ENCODE measurements at regions not wholly inside any gene's neighbourhood (a gene's known extent, or its start where the extent isn't known, plus 50 kb on each side); places are given as distances from the start of the nearest gene placed in this dataset.
"Not testable (repeated sequence)": the region's sequence is repeated elsewhere in the genome, so short reads cannot be mapped to it uniquely, and the experiment has no call there.

DNA sequence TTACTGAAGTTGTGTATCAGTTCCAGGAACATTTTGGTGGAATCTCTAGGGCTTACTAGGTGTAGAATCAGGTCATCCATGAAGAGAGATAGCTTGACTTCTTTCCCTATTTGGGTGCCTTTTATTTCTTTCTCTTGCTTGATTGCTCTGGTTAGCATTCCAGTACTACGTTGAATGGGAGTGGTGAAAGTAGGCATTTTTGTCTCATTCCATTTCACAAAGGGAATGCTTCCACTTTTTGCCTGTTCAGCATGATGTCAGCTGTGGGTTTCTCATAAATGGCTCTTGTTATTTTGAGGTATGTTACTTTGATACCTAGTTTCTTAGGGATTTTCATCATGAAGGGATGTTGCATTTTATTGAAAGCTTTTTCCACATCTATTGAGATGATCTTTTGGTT lies 195.3 kb downstream of the MOXD1 start:
- intact Hi-C loops (cut with DNase I) = no loop called here

DNA sequence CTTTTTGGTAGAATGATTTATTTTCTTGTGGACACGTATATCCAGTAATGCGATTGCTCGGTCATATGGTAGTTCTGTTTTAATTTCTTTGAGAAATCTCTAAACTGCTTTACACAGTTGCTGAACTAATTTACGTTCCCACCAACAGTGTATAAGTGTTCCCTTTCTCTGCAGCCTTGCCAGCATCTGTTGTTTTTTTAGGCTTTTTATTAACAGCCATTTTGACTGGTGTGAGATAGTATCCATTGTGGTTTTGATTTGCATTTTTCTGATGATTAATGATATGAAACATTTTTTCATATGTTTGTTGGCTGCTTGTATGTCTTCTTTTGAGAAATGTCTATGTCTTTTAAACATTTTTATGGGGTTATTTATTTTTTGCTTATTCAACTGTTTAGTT lies 196.7 kb downstream of the MOXD1 start:
- intact Hi-C loops (cut with DNase I) = no loop called here
- DNase-seq (ENCODE audit: low spot score) = no peak

More for the DNA sequence above, 195.3 kb downstream of the MOXD1 start:
- no peak for DNase-seq (ENCODE audit: low spot score)

DNA sequence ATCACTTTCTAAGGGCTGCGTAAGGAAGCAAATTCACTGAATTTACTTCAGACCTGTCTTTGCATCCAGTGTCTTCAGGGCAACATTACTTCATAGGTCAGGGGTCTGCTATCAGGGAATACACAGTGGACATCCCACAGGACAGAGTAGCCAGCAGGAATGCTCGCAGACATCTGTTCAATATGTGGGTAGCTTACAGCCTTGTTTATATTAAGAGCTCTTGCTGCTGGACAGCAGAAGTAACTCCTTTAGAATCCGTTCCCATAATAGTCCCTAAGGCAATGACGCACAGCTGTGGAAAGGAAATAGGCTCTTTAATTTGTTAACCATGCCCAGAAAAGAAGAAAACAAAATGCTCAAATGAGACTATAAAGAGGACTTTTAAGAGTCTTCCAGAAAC lies 198.7 kb downstream of the MOXD1 start:
- DNase-seq (ENCODE audit: low spot score) = no peak

DNA sequence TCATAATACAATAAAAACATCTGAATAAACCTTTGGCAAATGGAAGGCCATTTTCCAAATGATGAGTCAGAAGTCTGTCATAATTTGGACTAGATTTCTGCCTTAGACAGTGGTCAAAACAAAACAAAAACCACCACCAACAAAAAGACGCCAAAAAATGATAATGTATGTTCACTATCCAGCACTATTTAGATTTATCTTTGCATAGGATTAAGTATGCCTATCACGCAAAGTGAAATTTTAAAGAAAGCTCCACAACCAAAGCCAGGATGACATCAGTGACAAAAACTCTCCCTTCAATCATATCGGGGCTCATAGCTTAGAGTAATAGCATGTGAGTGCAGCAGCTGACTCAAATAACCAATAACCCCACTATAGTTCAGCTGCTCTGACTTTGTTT lies 201.9 kb downstream of the MOXD1 start:
- DNase-seq (ENCODE audit: low spot score) = no peak
- intact Hi-C loops (cut with DNase I) = no loop called here

More for the DNA sequence above, 198.7 kb downstream of the MOXD1 start:
- intact Hi-C loops (cut with DNase I) = no loop called here

DNA sequence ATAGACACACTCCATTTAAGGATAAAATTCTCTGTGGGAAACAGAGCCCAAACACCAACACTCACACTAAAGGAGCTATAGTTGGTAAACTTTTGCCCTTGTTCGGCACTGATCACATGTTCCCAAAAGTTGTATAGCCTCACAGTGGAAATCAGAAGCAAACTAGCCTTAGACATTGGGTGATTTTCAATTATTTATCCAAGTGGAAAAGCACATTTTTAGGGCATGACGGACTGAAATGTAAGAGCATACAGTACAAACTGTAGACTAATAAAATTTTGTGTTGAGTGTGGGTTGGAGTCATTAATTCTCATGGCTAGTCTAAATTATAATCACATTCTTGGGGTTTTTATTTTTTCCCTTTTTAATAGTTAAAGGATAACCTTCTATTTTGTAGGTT lies 202.4 kb downstream of the MOXD1 start:
- DNase-seq (ENCODE audit: low spot score) = no peak
- intact Hi-C loops (cut with DNase I) = no loop called here

DNA sequence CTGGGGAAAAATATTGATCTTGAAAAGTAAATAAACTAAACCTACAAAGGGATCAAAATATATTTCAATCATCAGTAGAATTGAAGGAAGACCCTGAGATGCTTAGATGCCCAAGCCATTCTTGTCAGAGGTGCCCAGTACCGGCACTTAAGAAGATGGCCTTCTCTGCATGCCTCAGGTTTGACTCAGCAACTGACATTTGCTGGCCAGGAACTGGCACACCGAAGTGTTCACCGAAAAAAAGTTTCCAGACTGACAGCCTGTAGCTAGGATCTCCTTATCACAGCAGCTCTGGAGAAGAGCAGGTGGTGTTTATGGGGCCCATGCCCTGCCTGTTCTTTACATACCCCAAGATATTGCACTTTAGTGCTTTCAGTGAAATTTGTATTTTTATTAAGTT lies 203.2 kb downstream of the MOXD1 start:
- intact Hi-C loops (cut with DNase I) = no loop called here

DNA sequence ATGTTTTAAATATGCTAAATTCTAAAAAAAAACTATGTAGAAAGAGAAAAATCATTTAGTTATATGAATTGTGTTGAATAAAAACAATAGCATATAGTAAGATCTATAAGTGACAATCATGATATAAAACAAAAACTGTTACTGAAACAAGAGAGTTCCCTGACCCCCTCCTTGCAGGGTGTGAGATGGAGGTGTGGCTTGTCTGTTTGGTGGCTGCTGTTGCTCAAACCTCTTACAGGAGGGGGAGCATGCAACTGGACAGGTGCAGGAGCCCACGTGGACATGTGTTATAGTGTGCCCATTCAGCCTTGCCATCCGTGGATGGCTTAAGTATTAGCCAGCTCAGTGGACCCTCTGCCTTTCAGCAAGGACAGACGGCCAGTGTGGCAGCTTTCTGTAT lies 206.7 kb downstream of the MOXD1 start:
- no peak for DNase-seq (ENCODE audit: low spot score)
- intact Hi-C loops (cut with DNase I) = no loop called here

More for the DNA sequence above, 203.2 kb downstream of the MOXD1 start:
- no peak for DNase-seq (ENCODE audit: low spot score)

DNA sequence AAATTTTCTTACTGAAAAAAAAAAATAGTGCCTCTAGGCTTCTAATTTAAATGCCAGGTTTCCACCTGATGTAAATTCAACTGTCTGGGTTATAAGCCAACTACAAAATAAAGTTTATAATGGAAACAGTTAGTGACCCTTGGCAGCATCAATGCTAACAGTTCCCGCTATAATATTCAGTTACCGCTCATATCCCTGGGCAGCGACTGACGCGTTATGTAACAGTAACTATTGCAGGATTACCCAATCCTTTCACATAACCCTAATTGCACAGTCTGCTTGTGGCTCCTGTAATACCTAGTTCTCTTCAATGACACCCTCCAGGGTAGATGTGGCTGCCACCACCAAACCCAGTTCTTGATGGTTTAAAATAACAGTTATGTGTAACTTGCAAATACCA lies 208.6 kb downstream of the MOXD1 start:
- no peak for DNase-seq (ENCODE audit: low spot score)
- intact Hi-C loops (cut with DNase I) = no loop called here

DNA sequence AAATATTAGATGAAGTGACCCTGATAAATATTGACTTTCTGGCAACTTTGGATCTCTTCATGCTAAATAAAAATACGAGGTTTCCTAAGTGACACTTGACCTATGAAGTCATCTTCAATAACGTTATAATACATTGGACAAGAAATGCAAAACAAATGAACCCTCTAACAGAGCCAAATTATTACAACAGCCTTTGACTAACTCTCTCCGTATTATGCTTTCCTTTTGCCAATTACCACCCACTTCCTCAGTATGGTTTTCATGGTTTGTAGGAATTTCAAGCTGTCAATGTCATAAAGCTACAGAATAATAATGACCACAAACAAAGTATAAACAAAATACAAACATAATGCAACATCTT lies 210.5 kb downstream of the MOXD1 start:
- intact Hi-C loops (cut with DNase I) = no loop called here
- no peak for DNase-seq (ENCODE audit: low spot score)

DNA sequence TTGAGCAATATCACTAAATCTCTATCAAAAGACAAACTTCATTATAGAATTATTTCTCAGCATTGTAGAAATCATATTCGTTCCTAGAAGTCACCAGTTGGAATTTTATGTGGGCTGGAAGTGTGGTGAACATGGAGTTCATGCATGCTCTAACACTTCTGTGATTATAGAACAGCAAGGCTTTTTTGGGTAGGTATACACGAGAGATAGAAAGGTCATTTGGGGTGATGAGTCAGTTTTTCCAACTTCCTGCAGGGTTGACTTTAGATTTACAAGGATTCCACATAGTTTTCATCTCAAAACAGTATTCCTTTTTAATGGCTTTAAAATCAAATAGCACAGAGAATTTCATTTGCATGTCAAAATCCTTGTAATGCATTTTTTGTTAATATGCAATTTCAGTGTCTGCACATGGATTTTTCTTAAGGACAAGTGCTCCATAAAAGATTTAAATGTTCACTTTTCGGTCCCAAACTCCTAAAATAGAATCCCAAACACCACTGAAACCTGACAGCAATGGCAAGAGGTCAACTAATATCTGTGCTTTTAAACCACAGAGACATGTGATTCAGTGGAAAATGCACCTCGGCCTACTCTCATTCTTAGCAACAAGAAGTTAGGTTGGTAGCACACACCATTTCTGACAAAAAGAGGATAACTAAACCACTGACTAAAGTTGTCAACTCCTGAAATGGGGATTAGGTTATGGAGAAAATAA lies 211.0 kb downstream of the MOXD1 start:
- no peak for DNase-seq (ENCODE audit: low spot score)
- intact Hi-C loops (cut with DNase I) = no loop called here

DNA sequence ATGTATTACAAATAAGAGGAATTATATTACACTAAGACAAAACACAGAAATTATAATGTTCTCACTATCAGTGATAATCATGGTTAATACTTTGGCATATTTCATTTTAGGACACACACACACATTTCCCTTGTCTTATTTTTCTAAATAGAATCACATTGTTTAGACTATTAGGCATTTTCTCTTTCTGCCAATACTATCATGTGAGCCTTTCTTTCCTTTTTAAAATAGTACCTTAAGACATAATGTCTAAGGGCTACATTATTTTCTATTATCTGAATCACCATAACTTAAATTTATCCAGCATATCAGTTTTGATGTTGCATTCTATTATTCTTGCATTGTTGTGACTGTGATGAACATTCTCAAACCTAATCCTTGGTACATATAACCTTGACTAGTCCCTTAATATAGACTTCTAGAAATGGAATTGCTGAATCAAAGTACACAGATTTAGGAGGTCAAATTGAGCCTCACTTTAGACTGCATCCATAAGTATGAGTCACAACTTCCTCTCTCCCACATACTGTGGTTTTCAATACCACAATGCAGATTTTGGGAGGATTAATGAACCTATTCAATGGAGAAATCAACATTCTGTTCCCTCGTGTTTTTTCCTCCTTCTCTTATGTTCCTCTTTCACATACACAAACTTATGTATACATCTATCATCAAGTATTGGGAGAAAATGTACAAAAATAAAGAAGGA lies 212.6 kb downstream of the MOXD1 start:
- intact Hi-C loops (cut with DNase I) = no loop called here
- no peak for DNase-seq (ENCODE audit: low spot score)

DNA sequence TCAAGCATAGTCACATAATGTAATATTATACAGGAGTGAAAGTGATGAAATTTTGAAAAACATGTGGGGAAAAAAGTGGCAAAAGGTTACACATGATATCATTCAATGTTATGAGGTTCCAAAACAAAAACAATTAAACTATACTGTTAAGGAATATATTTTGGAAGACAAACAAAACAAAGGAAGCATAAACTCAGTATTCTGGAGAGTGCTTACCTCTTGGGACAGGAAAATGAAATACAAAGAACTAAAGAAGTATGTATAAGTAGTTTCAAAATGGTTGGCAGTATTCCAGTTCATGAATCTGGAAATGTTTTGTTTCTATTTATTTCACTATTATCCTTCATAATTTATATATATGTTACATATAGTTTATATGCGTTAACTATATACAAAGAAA lies 213.5 kb downstream of the MOXD1 start:
- intact Hi-C loops (cut with DNase I) = no loop called here
- no peak for DNase-seq (ENCODE audit: low spot score)

DNA sequence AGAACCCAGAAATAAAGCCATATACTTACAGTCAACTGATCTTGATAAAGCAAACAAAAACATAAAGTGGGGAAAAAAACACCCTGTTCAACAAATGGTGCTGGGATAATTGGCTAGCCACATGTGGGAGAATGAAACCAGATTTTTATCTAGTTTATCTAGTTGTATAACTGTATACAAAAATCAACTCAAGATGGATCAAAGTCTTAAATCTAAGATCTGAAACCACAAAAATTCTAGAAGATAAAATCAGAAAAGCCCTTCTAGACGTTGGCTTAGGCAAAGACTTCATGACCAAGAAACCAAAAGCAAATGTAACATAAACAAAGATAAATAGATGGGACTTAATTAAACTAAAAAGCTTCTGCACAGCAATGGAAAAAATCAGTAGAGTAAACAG lies 216.3 kb downstream of the MOXD1 start:
- intact Hi-C loops (cut with DNase I); DNase-seq (ENCODE audit: low spot score): not testable (repeated sequence)

DNA sequence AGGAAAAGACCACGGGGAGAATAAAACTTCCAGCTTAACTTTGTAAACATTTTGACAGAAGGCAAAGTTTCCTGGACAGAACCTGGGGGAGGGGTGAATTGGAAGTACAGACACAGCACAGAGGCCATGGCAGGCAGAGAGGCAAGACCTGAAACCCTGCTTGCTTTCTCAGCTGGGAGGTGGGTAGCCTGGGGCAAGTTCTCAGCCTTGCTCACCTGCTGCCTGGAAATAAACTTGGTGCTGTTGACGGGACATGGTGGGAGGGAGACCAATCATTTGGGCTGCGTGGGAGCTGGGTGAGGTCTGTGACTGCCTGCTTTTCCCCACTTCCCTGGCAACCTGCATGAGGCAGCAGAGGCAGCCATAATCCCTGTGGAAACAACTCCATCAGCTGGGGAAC lies 221.3 kb downstream of the MOXD1 start:
- DNase-seq (ENCODE audit: low spot score) = no peak
- intact Hi-C loops (cut with DNase I) = no loop called here

DNA sequence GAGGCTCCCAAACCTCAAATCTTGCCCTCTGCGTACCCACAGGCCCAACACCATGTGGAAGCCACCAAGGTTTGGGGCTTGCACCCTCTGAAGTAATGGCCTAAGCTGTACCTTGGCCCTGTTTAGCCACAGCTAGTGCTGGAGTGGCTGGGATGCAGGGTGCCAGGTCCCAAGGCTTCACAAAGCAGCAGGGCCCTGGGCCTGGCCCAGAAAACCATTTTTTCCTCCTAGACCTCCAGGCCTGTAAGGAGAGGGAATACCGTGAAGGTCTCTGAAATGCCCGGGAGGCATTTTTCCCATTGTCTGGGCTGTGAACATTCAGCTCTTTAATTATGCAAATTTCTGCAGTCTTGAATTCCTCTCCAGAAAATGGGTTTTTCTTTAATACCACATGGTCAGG lies 223.7 kb upstream of the CCN2 start:
- intact Hi-C loops (cut with DNase I) = no loop called here
- DNase-seq (ENCODE audit: low spot score) = no peak

DNA sequence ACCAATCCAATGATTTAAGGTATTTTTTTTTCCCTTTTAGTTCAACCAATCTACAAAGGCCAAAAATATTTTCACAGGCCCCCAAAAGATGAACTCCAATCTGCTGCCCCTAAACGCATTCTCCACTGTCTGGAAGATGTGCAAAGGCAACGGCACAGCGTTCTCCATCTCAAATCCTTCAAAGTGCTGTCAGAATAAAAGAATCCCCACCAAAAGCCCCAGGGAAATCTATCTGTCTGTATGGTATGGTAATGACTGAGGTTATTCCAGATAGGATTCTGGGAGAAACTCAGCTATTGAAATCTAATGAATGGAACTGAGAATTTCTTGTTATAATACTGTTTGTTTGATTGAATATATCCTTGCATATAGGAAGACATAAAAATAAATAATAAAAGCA lies 217.8 kb upstream of the CCN2 start:
- no peak for DNase-seq (ENCODE audit: low spot score)

DNA sequence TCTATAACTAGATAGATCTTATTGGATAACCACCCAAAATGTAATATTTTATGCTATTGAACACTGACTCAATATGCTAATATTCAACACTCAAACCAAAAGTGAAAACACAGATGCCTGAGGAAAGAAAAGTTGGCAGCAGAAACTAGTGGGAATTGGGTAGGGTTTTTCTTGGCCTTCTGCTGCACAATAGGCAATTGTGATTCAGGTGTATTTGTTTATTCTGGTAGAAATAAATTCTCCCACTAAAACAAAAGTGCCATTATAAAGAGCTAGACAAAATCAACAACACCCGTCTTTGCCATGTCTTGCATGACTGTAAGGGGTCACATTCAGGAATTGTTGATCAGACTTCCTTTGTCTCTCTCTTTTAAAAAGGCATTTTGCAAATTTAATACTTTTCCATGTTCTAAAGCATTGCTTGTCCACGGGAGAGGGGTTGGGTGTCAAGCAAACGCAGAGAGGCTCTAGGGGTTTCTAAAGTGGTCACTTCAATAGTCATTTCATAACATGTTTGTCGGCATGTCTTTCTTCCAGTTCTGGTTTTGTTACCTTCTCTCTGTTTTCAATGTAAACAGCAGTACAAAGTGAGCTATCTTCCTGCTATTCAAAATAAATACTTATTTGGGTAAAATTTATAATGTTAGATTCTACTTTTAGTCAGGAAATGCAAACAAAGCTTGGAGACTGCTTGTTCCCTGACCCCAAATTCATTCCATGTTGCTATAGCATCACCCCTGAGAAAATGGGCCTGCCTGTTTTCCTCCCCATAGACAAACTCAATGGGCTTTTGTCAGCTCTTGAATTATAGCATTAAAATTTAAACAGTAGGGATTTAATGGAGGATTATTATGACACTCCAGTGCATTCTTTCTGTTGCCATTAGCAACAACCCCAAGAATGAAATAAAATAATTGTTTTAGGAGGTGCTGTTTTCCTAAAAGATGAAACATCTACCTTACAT lies 217.0 kb upstream of the CCN2 start:
- intact Hi-C loops (cut with DNase I) = loop anchor here in 1 of 2 donors (10.0 kb wide), 1 partner anchor 47 kb away; no protein-coding TSS in a partner anchor

More for the DNA sequence above, 217.8 kb upstream of the CCN2 start:
- intact Hi-C loops (cut with DNase I) = loop anchor here in 1 of 2 donors (10.0 kb wide), 1 partner anchor 46 kb away; no protein-coding TSS in a partner anchor

DNA sequence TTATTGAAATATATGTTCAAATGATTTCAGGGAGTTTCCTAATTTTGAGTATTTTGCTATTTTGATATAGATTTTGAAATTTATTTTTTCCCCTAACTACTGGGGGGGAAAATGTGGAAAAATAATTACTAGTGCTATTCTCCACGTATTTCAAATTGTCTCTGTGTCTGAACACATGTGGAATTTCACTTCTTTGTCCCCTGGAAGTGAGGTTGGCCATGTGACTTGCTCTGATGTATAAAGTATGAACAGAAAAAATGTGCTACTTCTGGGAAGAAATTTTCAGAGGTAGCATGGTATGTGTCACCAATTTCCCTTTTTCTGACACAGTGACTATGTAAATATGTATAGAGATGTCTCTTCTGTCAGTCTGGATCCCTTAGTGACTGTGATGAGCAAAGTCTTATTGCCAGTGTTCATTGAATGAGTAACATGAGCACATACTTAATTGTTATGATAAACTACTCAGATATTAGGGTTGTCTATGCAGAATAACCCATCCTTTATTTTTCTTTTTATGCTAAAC lies 215.4 kb upstream of the CCN2 start:
- no peak for DNase-seq (ENCODE audit: low spot score)
- intact Hi-C loops (cut with DNase I) = loop anchor here in 1 of 2 donors (10.0 kb wide), 1 partner anchor 48 kb away; no protein-coding TSS in a partner anchor

More for the DNA sequence above, 217.0 kb upstream of the CCN2 start:
- no peak for DNase-seq (ENCODE audit: low spot score)

DNA sequence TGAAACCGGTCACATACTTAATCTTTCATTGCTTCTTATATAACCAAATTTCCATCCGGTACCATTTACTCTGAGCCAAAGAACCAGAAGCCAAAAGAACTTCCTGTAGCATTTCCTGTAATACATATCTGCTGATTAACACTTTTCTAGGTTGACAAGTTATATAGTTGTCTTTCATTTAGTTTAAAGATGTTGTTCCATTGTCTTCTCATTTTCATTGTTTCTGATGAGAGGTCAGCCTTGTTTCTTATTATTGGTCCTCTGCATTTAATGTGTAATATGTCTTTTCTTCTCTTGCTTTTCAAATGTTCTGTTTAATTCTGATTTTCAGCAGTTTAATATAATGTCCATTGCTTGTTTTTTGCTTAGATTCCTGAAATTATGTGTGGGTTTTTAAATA lies 214.5 kb upstream of the CCN2 start:
- intact Hi-C loops (cut with DNase I) = loop anchor here in 1 of 2 donors (10.0 kb wide), 1 partner anchor 49 kb away; no protein-coding TSS in a partner anchor
- DNase-seq (ENCODE audit: low spot score) = no peak
